ENCODE measurements at regions not wholly inside any gene's neighbourhood (a gene's known extent, or its start where the extent isn't known, plus 50 kb on each side); places are given as distances from the start of the nearest gene placed in this dataset.

DNA sequence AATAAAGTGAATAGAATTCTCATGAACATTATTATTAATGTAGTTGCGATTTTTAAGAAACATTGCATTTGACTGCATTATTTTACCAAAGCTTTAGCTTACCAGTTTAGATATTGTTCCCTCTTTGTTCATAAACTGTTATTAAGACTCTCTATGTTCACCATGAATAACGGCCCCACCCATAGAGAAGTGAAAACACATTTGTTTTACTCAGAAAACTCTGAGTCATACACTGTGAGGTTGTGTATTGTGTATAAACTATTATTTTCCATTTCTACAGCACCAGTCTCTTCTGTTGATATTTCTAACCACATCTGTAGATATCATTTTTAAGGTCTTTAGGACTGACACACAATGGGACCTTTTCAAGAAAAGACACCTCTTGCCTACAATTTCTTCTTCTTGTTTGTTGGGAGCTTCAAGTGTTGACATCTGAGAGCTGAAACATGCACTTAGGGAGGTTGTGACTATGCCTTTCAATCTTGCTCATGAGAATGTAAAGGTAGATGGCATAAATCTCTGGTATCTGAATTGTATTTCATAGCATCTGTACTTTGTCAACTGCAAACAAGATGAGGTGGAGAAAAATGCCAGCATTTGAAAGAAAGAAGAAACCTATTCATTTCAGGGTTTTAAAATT, 252.9 kb upstream of the CDH8 start:
- TF ChIP-seq, protein P1, sequence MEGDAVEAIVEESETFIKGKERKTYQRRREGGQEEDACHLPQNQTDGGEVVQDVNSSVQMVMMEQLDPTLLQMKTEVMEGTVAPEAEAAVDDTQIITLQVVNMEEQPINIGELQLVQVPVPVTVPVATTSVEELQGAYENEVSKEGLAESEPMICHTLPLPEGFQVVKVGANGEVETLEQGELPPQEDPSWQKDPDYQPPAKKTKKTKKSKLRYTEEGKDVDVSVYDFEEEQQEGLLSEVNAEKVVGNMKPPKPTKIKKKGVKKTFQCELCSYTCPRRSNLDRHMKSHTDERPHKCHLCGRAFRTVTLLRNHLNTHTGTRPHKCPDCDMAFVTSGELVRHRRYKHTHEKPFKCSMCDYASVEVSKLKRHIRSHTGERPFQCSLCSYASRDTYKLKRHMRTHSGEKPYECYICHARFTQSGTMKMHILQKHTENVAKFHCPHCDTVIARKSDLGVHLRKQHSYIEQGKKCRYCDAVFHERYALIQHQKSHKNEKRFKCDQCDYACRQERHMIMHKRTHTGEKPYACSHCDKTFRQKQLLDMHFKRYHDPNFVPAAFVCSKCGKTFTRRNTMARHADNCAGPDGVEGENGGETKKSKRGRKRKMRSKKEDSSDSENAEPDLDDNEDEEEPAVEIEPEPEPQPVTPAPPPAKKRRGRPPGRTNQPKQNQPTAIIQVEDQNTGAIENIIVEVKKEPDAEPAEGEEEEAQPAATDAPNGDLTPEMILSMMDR (IDR thresholded peaks at IDR 0.05; ENCODE audit: low read depth, low read length), result no peak
- no peak for TF ChIP-seq POLR2A (IDR thresholded peaks at IDR 0.05; ENCODE audit: extremely low read depth, insufficient read length)
